H1 (cell line): ENCODE measurements at regions not wholly inside any gene's neighbourhood (a gene's known extent, or its start where the extent isn't known, plus 50 kb on each side); places are given as distances from the start of the nearest gene placed in this dataset.

ENCODE experiments used
- ASH2L ChIP-seq: fragments of 200-600, 300-600 bp; sonication (generic); IDR thresholded peaks from one replicate; pipeline ENCODE4 v1.7.1; 2017; ENCODE audit warnings: low read length
- CREB1 ChIP-seq: IDR thresholded peaks from 2 replicates; pipeline ENCODE4 v1.6.1; 2012; ENCODE audit warnings: inconsistent platforms
- CTCF ChIP-seq, 3 experiments: IDR thresholded peaks; 1 replicate in 2 of 3; 2 replicates in 1 of 3; pipeline versions ENCODE4 v1.5.1 to v1.6.1; 2011; ENCODE audit warnings: low read length in 3 of 3, mild to moderate bottlenecking in 3 of 3, inconsistent platforms in 2 of 3, low read depth in 1 of 3, moderate library complexity in 1 of 3; ENCODE audit not compliant: insufficient read depth in 1 of 3; ENCODE audit errors: control extremely low read depth in 1 of 3
- EP300 ChIP-seq, 2 experiments: IDR thresholded peaks; 1 replicate in 1 of 2; 2 replicates in 1 of 2; pipeline ENCODE4 v1.6.1; 2011 to 2012; ENCODE audit warnings: low read depth in 2 of 2, low read length in 2 of 2, mild to moderate bottlenecking in 2 of 2, borderline replicate concordance in 1 of 2, inconsistent platforms in 1 of 2, moderate library complexity in 1 of 2
- EZH2 ChIP-seq: fragments of 200-600 bp; sonication (generic); IDR thresholded peaks from 2 replicates; pipeline ENCODE4 v1.7.1; 2012; ENCODE audit warnings: low read depth, mild to moderate bottlenecking, moderate library complexity, low read length, inconsistent platforms; ENCODE audit not compliant: severe bottlenecking
- KDM1A ChIP-seq: fragments of 200-600, 300-600 bp; sonication (generic); IDR thresholded peaks from 2 replicates; pipeline ENCODE4 v1.7.1; 2016; ENCODE audit warnings: mild to moderate bottlenecking, low read length, borderline replicate concordance
- MAX ChIP-seq: IDR thresholded peaks from 2 replicates; pipeline ENCODE4 v1.6.1; 2012; ENCODE audit warnings: inconsistent platforms
- POLR2A ChIP-seq, 2 experiments: IDR thresholded peaks; 1 replicate in 1 of 2; 2 replicates in 1 of 2; pipeline ENCODE4 v1.6.1; 2011; ENCODE audit warnings: low read depth in 2 of 2, low read length in 2 of 2, mild to moderate bottlenecking in 2 of 2; ENCODE audit errors: control extremely low read depth in 1 of 2
- POLR2AphosphoS5 ChIP-seq: IDR thresholded peaks from 2 replicates; pipeline ENCODE4 v1.6.1; 2011; ENCODE audit warnings: low read depth, low read length
- RAD21 ChIP-seq, 2 experiments: IDR thresholded peaks in 1 of 2; conservative IDR thresholded peaks in 1 of 2; 2 replicates each; pipeline ENCODE4 v1.6.1; 2011; ENCODE audit warnings: low read depth in 2 of 2, low read length in 2 of 2, improper control_type of control experiment in 1 of 2, inconsistent platforms in 1 of 2, mild to moderate bottlenecking in 1 of 2, moderate library complexity in 1 of 2
- TEAD4 ChIP-seq: IDR thresholded peaks from 2 replicates; pipeline ENCODE4 v1.6.1; 2012; ENCODE audit warnings: low read depth, low read length, inconsistent platforms, mixed read lengths

- TF ChIP-seq TEAD4 = no peak
- TF ChIP-seq EP300 (IDR thresholded peaks at IDR 0.05; ENCODE audit: borderline replicate concordance in 1 of 2, low read depth in 2 of 2, low read length in 2 of 2) = no peak
- TF ChIP-seq CTCF (IDR thresholded peaks at IDR 0.05; ENCODE audit: control extremely low read depth in 1 of 3, insufficient read depth in 1 of 3, low read depth in 1 of 3, low read length in 3 of 3) = no peak
- no peak for TF ChIP-seq MAX
- no peak for TF ChIP-seq POLR2AphosphoS5
- TF ChIP-seq CREB1 = no peak
- no peak for TF ChIP-seq ASH2L
- no peak for TF ChIP-seq POLR2A (IDR thresholded peaks at IDR 0.05; ENCODE audit: control extremely low read depth in 1 of 2, low read depth in 2 of 2, low read length in 2 of 2)
- TF ChIP-seq RAD21 (IDR thresholded peaks at IDR 0.05 in 1 of 2, conservative IDR thresholded peaks at IDR 0.05 in 1 of 2; ENCODE audit: low read depth in 2 of 2, low read length in 2 of 2) = no peak
- TF ChIP-seq EZH2 = no peak
- TF ChIP-seq KDM1A = no peak
Observed at GRCh38 chr4:98747393-98748091, 89.1 kb upstream of the TSPAN5 start.
